Pulmonary artery endothelial cell (primary cell): ENCODE measurements at regions not wholly inside any gene's neighbourhood (a gene's known extent, or its start where the extent isn't known, plus 50 kb on each side); places are given as distances from the start of the nearest gene placed in this dataset.

ENCODE experiments used
- DNase-seq: peaks from one replicate; pipeline ENCODE4 v3.0.0-alpha.2; 2011; ENCODE audit warnings: low read depth, low spot score

DNA sequence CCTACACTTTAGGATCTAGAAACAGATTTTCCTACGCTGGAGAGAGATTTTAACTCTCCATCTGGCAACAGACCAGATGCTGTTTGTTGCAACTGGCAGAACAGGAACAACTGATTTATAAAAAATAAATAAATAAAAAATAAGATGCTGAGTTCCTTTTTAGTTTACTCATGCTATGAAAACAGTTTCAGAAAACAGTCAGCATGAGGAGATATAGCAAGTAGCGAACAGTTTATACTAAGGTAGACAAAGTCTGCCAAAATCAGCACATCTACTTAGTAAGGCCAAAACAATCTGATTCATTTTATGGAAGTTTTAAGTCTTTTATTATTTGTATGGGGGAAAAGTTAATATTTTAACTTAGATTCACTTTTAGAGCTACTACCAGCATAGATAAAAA lies 974.0 kb upstream of the CNTNAP5 start:
- DNase-seq: no peak

DNA sequence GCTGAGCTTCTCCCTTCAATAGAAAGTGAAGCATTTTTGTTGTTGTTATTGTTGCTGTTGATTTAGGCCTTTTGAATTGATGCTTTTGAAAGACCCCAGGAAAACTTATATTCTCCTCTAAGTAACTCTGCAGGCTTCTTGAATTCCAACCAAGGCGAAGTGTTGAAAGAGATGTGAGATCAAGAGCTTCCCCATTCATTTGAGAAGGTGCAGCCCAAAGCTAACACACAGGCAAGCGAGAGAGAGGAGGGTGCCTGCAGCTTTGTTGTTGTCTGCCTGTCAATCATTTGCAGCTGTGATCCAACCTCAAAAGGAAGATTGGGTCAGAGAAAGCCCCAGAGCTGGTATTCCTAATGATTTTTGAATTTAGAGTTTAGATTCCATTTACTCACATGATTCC lies 963.6 kb upstream of the CNTNAP5 start:
- no peak for DNase-seq

DNA sequence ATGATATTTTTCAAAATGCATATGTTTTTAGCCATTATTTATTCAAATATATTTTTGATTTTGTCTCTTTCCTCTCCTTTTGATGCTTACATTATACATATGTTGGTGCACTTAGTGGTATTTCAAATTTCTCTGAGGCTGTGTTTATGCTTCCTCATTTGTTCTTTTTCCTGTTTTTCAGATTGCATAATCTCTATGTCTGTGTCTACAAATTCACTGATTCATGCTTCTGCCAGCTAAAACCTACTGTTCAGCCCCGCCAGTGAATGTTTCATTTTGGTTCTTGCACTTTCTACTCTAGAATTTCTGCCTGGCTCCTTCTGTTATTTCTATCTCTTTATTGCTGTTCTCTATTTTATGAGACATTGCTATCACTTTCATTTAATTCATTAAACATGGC lies 951.7 kb upstream of the CNTNAP5 start:
- no peak for DNase-seq

DNA sequence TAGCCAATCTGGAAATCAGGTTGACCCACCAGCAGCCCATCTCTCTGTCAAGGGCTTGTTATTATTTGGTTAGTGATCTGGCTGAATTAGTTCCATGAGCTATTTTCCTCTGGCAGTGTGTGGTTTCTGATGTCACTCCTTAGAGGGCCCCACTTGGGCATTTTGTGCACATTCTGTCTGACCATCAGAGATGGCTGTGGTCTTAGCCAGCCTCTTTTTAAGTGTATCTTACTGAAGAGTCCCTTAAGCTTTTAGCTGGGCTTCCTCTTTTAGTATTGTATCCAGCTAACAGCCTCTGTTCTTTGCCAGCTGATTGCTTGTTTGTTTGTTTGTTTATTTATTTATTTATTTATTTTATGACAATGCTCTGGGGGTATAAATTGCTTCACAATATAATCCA lies 951.1 kb upstream of the CNTNAP5 start:
- no peak for DNase-seq

GRCh38 chr2:123077101-123077500 lies 948.0 kb upstream of the CNTNAP5 start:
- no peak for DNase-seq

DNA sequence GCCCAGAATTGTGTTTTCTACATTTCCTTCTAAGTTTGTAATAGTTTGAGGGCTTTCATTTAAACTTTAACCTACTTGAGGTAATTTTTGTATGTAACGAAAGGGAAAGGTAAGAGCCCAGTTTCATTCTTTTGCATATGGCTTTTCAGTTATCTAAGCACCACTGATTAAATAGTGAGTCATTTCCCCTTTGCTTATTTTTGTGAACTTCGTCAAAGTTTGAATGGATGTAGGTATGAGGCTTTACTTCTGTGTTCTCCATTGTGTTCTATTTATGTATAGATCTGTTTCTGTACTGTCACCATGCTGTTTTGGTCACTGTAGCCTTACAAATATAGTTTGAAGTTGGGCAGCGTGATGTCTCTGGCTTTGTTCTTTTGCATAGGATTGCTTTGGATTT lies 944.8 kb upstream of the CNTNAP5 start:
- no peak for DNase-seq

GRCh38 chr2:123085484-123085883 lies 939.6 kb upstream of the CNTNAP5 start:
- DNase-seq: no peak

DNA sequence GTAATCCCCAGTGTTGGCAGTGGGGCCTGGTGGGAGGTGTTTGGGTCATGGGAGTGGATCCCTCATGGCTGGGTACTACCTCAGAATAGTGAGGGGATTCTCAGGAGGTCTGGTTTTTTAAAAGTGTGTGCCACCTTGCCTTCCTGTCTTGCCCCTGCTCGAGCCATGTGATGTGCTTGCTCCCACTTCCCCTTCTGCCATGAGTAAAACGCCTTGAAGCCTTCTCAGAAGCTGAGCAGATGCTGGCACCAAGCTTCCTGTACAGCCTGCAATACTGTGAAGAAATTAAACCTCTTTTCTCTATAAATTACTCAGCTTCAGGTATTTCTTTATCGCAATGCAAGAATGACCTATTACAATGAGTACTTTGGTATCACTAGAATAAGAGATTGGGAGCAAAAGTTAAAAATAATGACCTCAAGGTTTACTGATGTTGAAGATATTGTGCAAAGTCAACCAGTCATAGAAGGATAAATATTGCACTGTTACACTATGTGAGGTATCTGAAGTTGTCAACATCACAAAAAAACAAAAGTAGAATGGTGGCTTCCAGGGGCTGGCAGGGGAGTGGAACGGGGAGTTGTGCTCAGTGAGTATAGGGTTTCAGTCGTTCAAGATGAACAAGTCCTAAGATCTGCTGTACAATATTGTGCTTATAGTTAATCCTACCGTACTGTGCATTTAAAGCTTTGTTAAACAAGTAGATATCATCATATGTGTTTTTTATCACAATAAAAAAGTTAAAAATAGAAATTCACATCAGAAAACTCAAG lies 938.3 kb upstream of the CNTNAP5 start:
- no peak for DNase-seq

GRCh38 chr2:123091471-123091870 lies 933.6 kb upstream of the CNTNAP5 start:
- no peak for DNase-seq

GRCh38 chr2:123093199-123093598 lies 931.9 kb upstream of the CNTNAP5 start:
- no peak for DNase-seq

GRCh38 chr2:123095219-123095835 lies 929.8 kb upstream of the CNTNAP5 start:
- DNase-seq: no peak

DNA sequence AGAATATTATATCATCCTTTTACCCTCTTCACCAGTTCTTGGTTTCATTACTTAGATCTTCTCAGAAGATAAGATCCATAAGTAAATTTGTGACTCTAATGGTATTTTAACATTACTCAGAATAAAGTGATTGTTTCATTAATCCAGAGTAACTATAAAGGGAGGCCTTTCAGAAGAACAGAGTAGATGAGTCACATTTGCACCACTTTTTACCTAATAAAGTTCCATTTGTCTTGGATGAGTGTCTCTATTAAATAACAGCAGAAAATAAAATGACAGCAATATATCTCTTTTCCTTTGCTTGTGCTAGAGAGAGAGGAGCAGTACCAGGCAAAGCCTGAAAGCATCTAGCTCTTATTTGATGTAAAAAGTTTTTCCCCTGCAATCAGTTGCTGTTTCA lies 926.5 kb upstream of the CNTNAP5 start:
- no peak for DNase-seq

DNA sequence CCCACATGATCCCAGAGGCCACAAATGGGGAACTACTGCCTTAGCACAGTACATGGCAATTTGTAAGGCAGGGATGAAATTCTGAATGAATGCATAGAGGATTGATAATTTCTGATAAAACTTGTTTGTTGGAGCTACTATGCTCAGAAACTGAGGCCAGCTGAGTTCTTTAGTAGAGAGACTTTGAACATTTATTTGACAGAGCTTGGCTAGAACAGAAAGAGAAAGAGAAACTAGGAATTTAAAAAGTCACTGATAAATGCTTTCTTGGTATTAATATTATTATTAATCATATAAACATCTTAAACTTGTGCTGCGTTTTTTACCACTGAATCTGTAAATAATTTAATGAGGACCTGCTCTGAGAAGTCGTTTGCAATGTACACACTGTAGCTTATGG lies 923.7 kb upstream of the CNTNAP5 start:
- no peak for DNase-seq

DNA sequence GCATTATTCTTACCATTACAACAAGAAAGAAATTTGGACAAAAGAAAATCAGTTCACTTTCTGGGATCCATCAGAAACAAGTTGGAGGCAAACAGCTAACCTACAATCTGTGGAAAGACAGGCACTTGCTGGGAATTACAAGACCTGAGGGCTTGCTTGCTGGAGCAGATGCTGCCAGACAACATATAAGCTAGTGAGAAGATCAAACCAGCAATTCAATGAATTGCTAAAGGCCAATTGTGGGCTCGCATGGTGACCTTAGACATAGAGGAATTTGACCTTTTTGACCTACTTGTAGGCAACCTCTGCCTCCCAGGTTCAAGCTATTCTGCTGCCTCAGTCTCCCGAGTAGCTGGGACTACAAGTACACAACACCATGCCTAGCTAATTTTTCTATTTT lies 921.2 kb upstream of the CNTNAP5 start:
- DNase-seq: no peak

DNA sequence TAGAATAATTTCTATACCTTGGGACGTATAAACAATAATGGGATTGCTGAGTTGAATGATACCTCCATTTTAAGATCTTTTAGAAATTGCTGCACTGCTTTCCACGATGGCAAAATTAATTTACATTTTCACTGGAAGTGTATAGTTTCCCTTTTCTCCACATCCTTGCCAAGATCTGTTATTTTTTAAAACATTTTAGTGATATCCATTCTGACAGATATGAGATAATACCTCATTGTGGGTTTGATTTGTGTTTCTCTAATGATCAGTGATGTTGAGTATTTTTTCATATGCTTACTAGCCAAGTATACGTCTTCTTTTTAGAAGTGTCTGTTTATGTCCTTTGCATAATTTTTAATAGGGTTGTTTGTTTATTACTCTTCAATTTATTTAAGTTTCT lies 908.5 kb upstream of the CNTNAP5 start:
- no peak for DNase-seq

- DNase-seq: no peak
Measured at GRCh38 chr2:123127236-123127635, 897.9 kb upstream of the CNTNAP5 start.

DNA sequence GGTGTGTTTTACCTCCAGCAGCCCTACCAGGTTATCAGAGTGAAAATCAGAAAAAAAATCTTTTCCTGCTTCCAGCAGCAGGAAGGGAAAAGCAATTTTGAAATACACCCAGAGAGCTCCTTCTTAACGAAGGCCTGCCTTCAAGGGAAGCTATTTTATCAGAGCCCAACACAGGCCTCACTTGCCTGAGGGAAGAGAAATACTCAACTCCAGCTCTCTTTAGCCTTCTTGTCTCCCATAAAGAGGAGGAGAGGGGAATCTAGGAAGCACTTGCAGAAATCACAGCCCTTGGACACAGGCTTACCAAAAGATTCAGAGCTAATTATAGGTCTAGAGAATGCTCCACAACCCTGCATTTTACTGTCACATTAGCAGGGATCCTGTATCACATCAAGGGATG lies 896.1 kb upstream of the CNTNAP5 start:
- no peak for DNase-seq

DNA sequence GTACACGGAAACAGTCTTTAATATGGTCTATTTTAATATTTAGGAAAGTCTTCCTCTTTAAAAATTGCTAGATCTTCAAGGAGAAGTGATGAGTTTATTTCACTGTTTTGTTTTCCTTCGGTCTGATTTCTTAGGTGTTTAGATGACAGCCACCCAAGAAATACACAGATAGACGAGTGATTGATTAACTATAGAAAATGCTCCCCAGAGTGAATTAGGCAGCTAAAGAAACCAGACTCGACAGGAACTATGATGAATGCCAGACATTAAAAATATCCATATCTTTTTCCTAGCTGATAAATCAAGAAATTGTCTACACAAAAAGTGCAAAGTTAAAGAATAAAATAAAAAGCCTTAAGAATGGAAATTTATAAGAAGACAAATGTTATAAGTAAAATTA lies 888.7 kb upstream of the CNTNAP5 start:
- DNase-seq: no peak

DNA sequence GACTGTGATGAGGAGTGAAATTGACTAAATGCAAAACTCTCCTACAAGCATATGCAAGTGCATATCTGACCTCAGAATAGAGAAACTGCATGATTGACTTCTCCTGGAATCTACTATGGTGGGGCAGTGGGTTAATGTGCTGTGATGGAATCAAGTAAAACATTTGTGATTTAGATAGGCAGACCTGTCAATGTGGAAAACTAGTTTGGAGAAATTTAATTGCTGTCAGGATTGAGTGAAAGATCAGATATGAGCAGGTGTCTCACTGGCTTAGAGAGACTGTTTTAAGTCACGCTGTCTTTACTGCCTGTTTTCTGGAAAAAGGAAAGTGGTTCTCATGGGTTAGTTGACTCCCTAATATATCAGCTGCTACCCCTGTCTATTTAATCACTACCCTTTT lies 881.0 kb upstream of the CNTNAP5 start:
- DNase-seq: no peak

GRCh38 chr2:123153041-123153440 lies 872.0 kb upstream of the CNTNAP5 start:
- no peak for DNase-seq

DNA sequence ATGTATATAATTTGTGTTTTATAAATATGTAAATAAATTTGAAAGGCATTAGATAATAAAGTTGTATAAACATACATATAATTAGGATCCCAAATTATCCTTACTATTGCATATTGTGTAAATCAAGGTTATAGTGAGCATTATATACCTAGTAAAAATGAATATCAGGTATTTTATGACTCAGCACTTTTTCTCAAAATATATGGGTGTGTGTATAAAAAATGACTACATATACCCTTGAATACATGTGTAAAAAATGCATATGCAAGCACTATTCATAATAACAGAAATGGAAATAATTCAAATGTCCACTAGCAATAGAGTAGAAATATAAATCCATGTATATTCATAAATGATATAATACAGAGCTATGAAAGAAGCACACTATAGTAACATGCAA lies 870.9 kb upstream of the CNTNAP5 start:
- DNase-seq: no peak

DNA sequence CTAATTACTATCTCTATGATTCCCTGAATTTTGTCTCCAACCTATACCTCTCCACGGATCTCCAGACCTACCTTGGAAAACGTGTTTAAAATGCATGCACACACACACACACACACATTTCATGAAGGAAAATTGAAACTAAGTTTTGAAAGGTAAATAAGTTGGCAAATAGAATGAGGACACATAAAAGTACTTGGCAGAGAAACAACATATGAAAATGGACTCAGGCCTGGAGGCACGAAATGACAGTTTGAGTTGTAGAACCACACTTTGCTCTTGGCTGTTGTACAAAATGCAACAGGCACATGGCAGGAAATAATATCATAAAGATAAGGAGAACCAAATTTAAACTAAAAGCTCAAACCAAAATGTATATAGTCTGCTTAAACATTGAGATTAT lies 868.1 kb upstream of the CNTNAP5 start:
- no peak for DNase-seq

DNA sequence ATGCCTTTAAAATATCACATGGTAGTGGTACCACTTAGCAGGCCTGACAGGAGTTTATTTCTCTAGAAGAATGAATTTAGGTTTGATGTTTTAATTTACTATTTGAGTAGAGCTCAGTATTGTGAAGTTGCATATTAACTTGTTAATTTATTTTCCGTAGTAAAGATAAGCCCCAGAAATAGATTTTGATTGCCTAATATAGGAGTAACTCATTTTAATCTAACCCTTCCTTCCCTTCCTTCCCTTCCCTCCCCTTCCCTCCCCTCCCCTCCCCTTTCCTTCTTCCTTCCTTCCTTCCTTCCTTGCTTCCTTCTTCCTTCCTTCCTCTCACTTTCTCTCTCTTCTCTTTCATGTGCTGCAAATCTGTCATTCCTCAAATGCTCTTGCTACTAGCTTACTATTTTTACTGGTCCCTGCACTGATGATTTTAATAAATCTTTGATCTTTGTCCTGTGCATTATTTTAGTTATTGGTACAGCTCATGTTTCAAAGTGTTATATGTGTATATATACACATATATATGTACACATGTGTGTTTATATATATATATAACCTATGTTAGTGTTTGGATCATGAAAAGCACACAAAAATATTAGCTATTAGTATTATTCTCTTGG lies 862.6 kb upstream of the CNTNAP5 start:
- no peak for DNase-seq
